Adipocyte (in vitro differentiated cells): ENCODE measurements at regions not wholly inside any gene's neighbourhood (a gene's known extent, or its start where the extent isn't known, plus 50 kb on each side); places are given as distances from the start of the nearest gene placed in this dataset.
A peak's percentile ranks its signal among the peaks of the same experiment; 100 is the strongest.
"Not testable (repeated sequence)": the region's sequence is repeated elsewhere in the genome, so short reads cannot be mapped to it uniquely, and the experiment has no call there.

Experiments used
- DNase-seq: peaks from one replicate; pipeline ENCODE4 v3.0.0-alpha.2; 2015; ENCODE audit warnings: low read depth
- H3K27me3 ChIP-seq: replicated peaks from 2 replicates; pipeline ENCODE4 v1.7.0; 2013; ENCODE audit warnings: mild to moderate bottlenecking, low read length, moderate library complexity; ENCODE audit not compliant: control insufficient read depth, insufficient read depth
- H3K36me3 ChIP-seq: 2 replicates; pipeline ENCODE4 v1.7.0; 2013; ENCODE audit warnings: low read length, mild to moderate bottlenecking, moderate library complexity; ENCODE audit not compliant: control insufficient read depth, insufficient read depth, severe bottlenecking
- H3K4me1 ChIP-seq: 2 replicates; pipeline ENCODE4 v1.7.0; 2013; ENCODE audit warnings: mild to moderate bottlenecking, low read length, moderate library complexity; ENCODE audit not compliant: control insufficient read depth, insufficient read depth
- H3K4me3 ChIP-seq: 2 replicates; pipeline ENCODE4 v1.7.0; 2013; ENCODE audit warnings: mild to moderate bottlenecking, low read length, moderate library complexity
- H3K9ac ChIP-seq: 2 replicates; pipeline ENCODE4 v1.7.0; 2013; ENCODE audit warnings: mild to moderate bottlenecking, low read length, moderate library complexity
- H3K9me3 ChIP-seq: 2 replicates; pipeline ENCODE4 v1.7.0; 2013; ENCODE audit warnings: mild to moderate bottlenecking, low read length, moderate library complexity; ENCODE audit not compliant: control insufficient read depth

GRCh38 chr21:28298251-28298672 lies 694.4 kb downstream of the LTN1 start:
- peak; percentile 68 for DNase-seq
- Histone ChIP-seq H3K36me3 (no peaks in the 10 kb centered on the region), H3K9ac (no peak overlapping the region), H3K4me1 (peaks cover 27% of the 10 kb centered on the region), H3K9me3 (no peaks in the 10 kb centered on the region), H3K27me3 (no peaks in the 10 kb centered on the region), H3K4me3 (no peak overlapping the region)

GRCh38 chr21:28294051-28294450 lies 698.6 kb downstream of the LTN1 start:
- Histone ChIP-seq H3K9me3 (peaks cover 2% of the 10 kb centered on the region), H3K36me3 (no peaks in the 10 kb centered on the region), H3K4me3 (no peak overlapping the region), H3K27me3 (no peaks in the 10 kb centered on the region), H3K4me1 (peaks cover 33% of the 10 kb centered on the region), H3K9ac (no peak overlapping the region)
- DNase-seq = peak; percentile 50

- H3K4me1 ChIP-seq = peaks cover 13% of the 10 kb centered on the region
- H3K9me3 ChIP-seq = no peaks in the 10 kb centered on the region
- H3K4me3 ChIP-seq = peak overlapping the region; percentile 49
- no peak overlapping the region for H3K9ac ChIP-seq
- no peaks in the 10 kb centered on the region for H3K36me3 ChIP-seq
- no peaks in the 10 kb centered on the region for H3K27me3 ChIP-seq
- peak; percentile 87 for DNase-seq
These were observed 708.8 kb downstream of the LTN1 start for GRCh38 chr21:28283641-28284490.

- Histone ChIP-seq H3K36me3 (no peaks in the 10 kb centered on the region), H3K9me3 (no peaks in the 10 kb centered on the region), H3K9ac (no peak overlapping the region), H3K27me3 (no peaks in the 10 kb centered on the region), H3K4me1 (peaks cover 13% of the 10 kb centered on the region), H3K4me3 (no peak overlapping the region)
- no peak for DNase-seq
These were observed 709.8 kb downstream of the LTN1 start for GRCh38 chr21:28282833-28283232.

- H3K4me3 ChIP-seq, H3K27me3 ChIP-seq, H3K9me3 ChIP-seq, H3K36me3 ChIP-seq, H3K9ac ChIP-seq, DNase-seq: not testable (repeated sequence)
- peaks cover 13% of the 10 kb centered on the region for H3K4me1 ChIP-seq
These were observed 711.3 kb downstream of the LTN1 start for GRCh38 chr21:28281357-28281756.

GRCh38 chr21:28280611-28281010 lies 712.1 kb downstream of the LTN1 start:
- H3K4me1 ChIP-seq = peaks cover 13% of the 10 kb centered on the region

GRCh38 chr21:28277324-28277723 lies 715.4 kb downstream of the LTN1 start:
- Histone ChIP-seq H3K4me3 (no peak overlapping the region), H3K9ac (no peak overlapping the region), H3K36me3 (no peaks in the 10 kb centered on the region), H3K4me1 (peaks cover 6% of the 10 kb centered on the region), H3K9me3 (no peaks in the 10 kb centered on the region), H3K27me3 (no peaks in the 10 kb centered on the region)
- DNase-seq = no peak

More at GRCh38 chr21:28280611-28281010, 712.1 kb downstream of the LTN1 start:
- Histone ChIP-seq H3K9me3 (no peaks in the 10 kb centered on the region), H3K4me3 (no peak overlapping the region), H3K36me3 (no peaks in the 10 kb centered on the region), H3K27me3 (no peaks in the 10 kb centered on the region), H3K9ac (no peak overlapping the region)
- no peak for DNase-seq

GRCh38 chr21:28272272-28272992 lies 720.2 kb downstream of the LTN1 start:
- no peaks in the 10 kb centered on the region for H3K27me3 ChIP-seq
- H3K4me3 ChIP-seq = no peak overlapping the region
- H3K9ac ChIP-seq = no peak overlapping the region
- H3K9me3 ChIP-seq = no peaks in the 10 kb centered on the region
- H3K36me3 ChIP-seq = no peaks in the 10 kb centered on the region
- H3K4me1 ChIP-seq = peaks cover 11% of the 10 kb centered on the region
- peak; percentile 47 for DNase-seq

- no peaks in the 10 kb centered on the region for H3K27me3 ChIP-seq
- no peak for DNase-seq
- H3K9me3 ChIP-seq = no peaks in the 10 kb centered on the region
- no peaks in the 10 kb centered on the region for H3K36me3 ChIP-seq
- peaks cover 11% of the 10 kb centered on the region for H3K4me1 ChIP-seq
- H3K4me3 ChIP-seq = no peak overlapping the region
- no peak overlapping the region for H3K9ac ChIP-seq
These were observed 723.5 kb downstream of the LTN1 start for GRCh38 chr21:28269173-28269572.

- H3K36me3 ChIP-seq = no peaks in the 10 kb centered on the region
- H3K4me3 ChIP-seq = no peak overlapping the region
- no peak for DNase-seq
These were observed 724.0 kb downstream of the LTN1 start for GRCh38 chr21:28268685-28269084.

GRCh38 chr21:28267449-28267848 lies 725.2 kb downstream of the LTN1 start:
- no peaks in the 10 kb centered on the region for H3K27me3 ChIP-seq
- DNase-seq = no peak
- peaks cover 7% of the 10 kb centered on the region for H3K4me1 ChIP-seq
- H3K36me3 ChIP-seq = no peaks in the 10 kb centered on the region
- H3K9ac ChIP-seq = no peak overlapping the region
- no peaks in the 10 kb centered on the region for H3K9me3 ChIP-seq
- H3K4me3 ChIP-seq = no peak overlapping the region

More at GRCh38 chr21:28268685-28269084, 724.0 kb downstream of the LTN1 start:
- H3K9me3 ChIP-seq = no peaks in the 10 kb centered on the region
- H3K9ac ChIP-seq = no peak overlapping the region
- H3K27me3 ChIP-seq = no peaks in the 10 kb centered on the region
- peaks cover 11% of the 10 kb centered on the region for H3K4me1 ChIP-seq
